Adipocyte (in vitro differentiated cells): ENCODE measurements at regions not wholly inside any gene's neighbourhood (a gene's known extent, or its start where the extent isn't known, plus 50 kb on each side); places are given as distances from the start of the nearest gene placed in this dataset.

Experiments used
- DNase-seq: peaks from one replicate; pipeline ENCODE4 v3.0.0-alpha.2; 2015; ENCODE audit warnings: low read depth
- H3K27me3 ChIP-seq: replicated peaks from 2 replicates; pipeline ENCODE4 v1.7.0; 2013; ENCODE audit warnings: mild to moderate bottlenecking, low read length, moderate library complexity; ENCODE audit not compliant: control insufficient read depth, insufficient read depth
- H3K36me3 ChIP-seq: 2 replicates; pipeline ENCODE4 v1.7.0; 2013; ENCODE audit warnings: low read length, mild to moderate bottlenecking, moderate library complexity; ENCODE audit not compliant: control insufficient read depth, insufficient read depth, severe bottlenecking
- H3K4me1 ChIP-seq: 2 replicates; pipeline ENCODE4 v1.7.0; 2013; ENCODE audit warnings: mild to moderate bottlenecking, low read length, moderate library complexity; ENCODE audit not compliant: control insufficient read depth, insufficient read depth
- H3K4me3 ChIP-seq: 2 replicates; pipeline ENCODE4 v1.7.0; 2013; ENCODE audit warnings: mild to moderate bottlenecking, low read length, moderate library complexity
- H3K9ac ChIP-seq: 2 replicates; pipeline ENCODE4 v1.7.0; 2013; ENCODE audit warnings: mild to moderate bottlenecking, low read length, moderate library complexity
- H3K9me3 ChIP-seq: 2 replicates; pipeline ENCODE4 v1.7.0; 2013; ENCODE audit warnings: mild to moderate bottlenecking, low read length, moderate library complexity; ENCODE audit not compliant: control insufficient read depth

DNA sequence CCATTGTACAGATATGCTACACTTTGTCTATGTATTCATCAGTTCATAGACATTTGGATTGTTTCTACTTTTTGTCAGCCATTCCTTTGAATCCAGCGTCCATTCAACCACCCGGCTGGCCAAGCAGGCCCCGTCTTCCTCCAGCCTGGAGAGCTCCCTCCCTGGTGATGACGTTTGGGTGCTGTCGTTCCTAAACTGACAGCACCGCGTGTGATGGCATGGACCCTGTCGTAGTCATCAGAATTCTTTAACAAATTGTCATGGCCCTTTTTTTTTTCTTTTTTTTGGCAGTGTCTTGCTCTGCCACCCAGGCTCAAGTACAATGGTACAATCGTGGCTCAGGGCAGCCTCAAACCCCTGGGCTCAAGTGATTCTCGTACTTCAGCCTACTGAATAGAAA, 138.6 kb upstream of the ERRFI1 start:
- H3K9ac ChIP-seq, result no peak overlapping the region
- DNase-seq, result no peak
- no peak overlapping the region for H3K4me3 ChIP-seq
- peaks cover 19% of the 10 kb centered on the region for H3K4me1 ChIP-seq
- no peaks in the 10 kb centered on the region for H3K36me3 ChIP-seq
- H3K9me3 ChIP-seq, result no peaks in the 10 kb centered on the region
- no peaks in the 10 kb centered on the region for H3K27me3 ChIP-seq

DNA sequence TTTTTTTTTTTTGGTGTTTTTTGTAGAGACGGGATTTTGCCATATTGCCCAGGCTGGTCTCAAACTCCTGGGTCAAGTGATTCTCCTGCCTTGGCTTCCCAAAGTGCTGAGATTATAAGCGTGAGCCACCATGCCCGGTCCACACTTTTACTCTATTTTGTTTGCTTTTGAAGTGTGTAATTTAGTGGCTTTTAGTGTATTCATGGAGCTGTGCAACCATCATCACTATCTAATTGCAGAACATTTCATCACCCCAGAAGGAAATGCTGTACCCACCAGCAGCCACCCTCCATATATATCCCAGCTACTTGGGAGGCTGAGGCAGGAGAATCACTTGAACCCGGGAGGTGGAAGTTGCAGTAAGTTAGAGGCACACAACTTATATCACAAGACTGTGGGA, 136.9 kb upstream of the ERRFI1 start:
- no peaks in the 10 kb centered on the region for H3K27me3 ChIP-seq
- H3K9ac ChIP-seq, result no peak overlapping the region
- H3K9me3 ChIP-seq, result no peaks in the 10 kb centered on the region
- DNase-seq, result no peak
- no peaks in the 10 kb centered on the region for H3K36me3 ChIP-seq
- no peak overlapping the region for H3K4me3 ChIP-seq
- H3K4me1 ChIP-seq, result peaks cover 12% of the 10 kb centered on the region

DNA sequence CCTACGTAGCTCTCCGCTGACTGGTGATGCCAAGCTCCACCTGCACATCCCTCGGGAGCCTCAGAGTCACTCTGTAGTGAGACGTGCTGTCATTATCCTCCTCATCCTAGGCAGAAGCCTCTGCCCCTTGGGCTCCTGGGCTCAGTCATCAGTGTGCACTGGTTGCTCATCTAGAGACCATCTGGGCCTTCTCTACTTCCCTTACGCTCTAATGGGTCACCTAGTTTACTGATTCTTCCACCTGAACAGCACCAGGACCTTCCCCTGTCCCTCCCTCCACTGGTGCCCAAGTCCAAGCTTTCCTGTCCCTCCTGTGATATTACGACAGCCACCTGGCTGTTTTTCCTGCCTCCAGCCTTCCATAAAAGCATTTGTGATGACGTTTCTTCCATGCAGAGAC, 136.1 kb upstream of the ERRFI1 start:
- Histone ChIP-seq H3K4me1 (peaks cover 12% of the 10 kb centered on the region), H3K9me3 (no peaks in the 10 kb centered on the region), H3K36me3 (no peaks in the 10 kb centered on the region), H3K4me3 (no peak overlapping the region), H3K9ac (no peak overlapping the region), H3K27me3 (no peaks in the 10 kb centered on the region)
- DNase-seq, result no peak

- DNase-seq, result no peak
- no peaks in the 10 kb centered on the region for H3K9me3 ChIP-seq
- no peak overlapping the region for H3K9ac ChIP-seq
- H3K4me1 ChIP-seq, result peaks cover 9% of the 10 kb centered on the region
- no peak overlapping the region for H3K4me3 ChIP-seq
- no peaks in the 10 kb centered on the region for H3K27me3 ChIP-seq
- no peaks in the 10 kb centered on the region for H3K36me3 ChIP-seq
Observed at GRCh38 chr1:8161546-8162105, 135.5 kb upstream of the ERRFI1 start.

- no peak overlapping the region for H3K4me3 ChIP-seq
Observed at GRCh38 chr1:8159470-8160024, 133.4 kb upstream of the ERRFI1 start.

DNA sequence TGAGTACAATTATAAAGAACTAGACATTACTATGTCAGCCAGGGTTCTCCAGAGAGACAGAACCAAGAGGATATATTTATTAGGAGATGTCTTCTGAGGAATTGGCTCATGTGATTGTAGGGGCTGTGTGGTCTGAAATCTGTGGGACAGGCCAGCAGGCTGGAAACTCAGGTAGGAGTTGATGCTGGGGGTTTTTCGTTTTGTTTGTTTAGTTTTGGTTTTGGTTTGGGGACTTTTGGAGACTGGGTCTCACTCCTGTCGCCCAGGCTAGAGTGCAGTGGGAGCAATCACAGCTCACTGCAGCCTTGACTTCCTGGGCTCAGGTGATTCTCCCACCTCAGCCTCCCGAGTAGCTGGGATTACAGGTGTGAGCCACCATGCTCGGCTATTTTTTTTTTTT, 132.9 kb upstream of the ERRFI1 start:
- Histone ChIP-seq H3K27me3 (no peaks in the 10 kb centered on the region), H3K36me3 (no peaks in the 10 kb centered on the region), H3K9me3 (no peaks in the 10 kb centered on the region), H3K4me3 (no peak overlapping the region), H3K4me1 (no peaks in the 10 kb centered on the region), H3K9ac (no peak overlapping the region)
- no peak for DNase-seq

More at GRCh38 chr1:8159470-8160024, 133.4 kb upstream of the ERRFI1 start:
- no peaks in the 10 kb centered on the region for H3K27me3 ChIP-seq
- no peaks in the 10 kb centered on the region for H3K4me1 ChIP-seq
- no peak for DNase-seq
- no peaks in the 10 kb centered on the region for H3K9me3 ChIP-seq
- no peak overlapping the region for H3K9ac ChIP-seq
- no peaks in the 10 kb centered on the region for H3K36me3 ChIP-seq

- Histone ChIP-seq H3K36me3 (no peaks in the 10 kb centered on the region), H3K27me3 (no peaks in the 10 kb centered on the region), H3K4me1 (no peaks in the 10 kb centered on the region), H3K4me3 (no peak overlapping the region), H3K9ac (no peak overlapping the region), H3K9me3 (no peaks in the 10 kb centered on the region)
- DNase-seq, result no peak
Observed at GRCh38 chr1:8157765-8158164, 131.7 kb upstream of the ERRFI1 start.

GRCh38 chr1:8155528-8156186, 129.5 kb upstream of the ERRFI1 start:
- H3K9me3 ChIP-seq, result no peaks in the 10 kb centered on the region
- H3K4me1 ChIP-seq, result no peaks in the 10 kb centered on the region
- no peaks in the 10 kb centered on the region for H3K27me3 ChIP-seq
- H3K36me3 ChIP-seq, result no peaks in the 10 kb centered on the region
- H3K9ac ChIP-seq, result no peak overlapping the region
- DNase-seq, result peak; percentile 30
- H3K4me3 ChIP-seq, result no peak overlapping the region

- no peaks in the 10 kb centered on the region for H3K9me3 ChIP-seq
- DNase-seq, result no peak
- H3K4me3 ChIP-seq, result no peak overlapping the region
- no peaks in the 10 kb centered on the region for H3K27me3 ChIP-seq
- no peaks in the 10 kb centered on the region for H3K4me1 ChIP-seq
- no peak overlapping the region for H3K9ac ChIP-seq
- H3K36me3 ChIP-seq, result no peaks in the 10 kb centered on the region
Observed at GRCh38 chr1:8154621-8155052, 128.5 kb upstream of the ERRFI1 start.

- H3K36me3 ChIP-seq, result no peaks in the 10 kb centered on the region
- no peaks in the 10 kb centered on the region for H3K27me3 ChIP-seq
- H3K9ac ChIP-seq, result no peak overlapping the region
- DNase-seq, result no peak
- H3K4me3 ChIP-seq, result no peak overlapping the region
- no peaks in the 10 kb centered on the region for H3K9me3 ChIP-seq
- no peaks in the 10 kb centered on the region for H3K4me1 ChIP-seq
Observed at GRCh38 chr1:8153961-8154360, 127.9 kb upstream of the ERRFI1 start.

GRCh38 chr1:8152731-8153702, 126.9 kb upstream of the ERRFI1 start:
- DNase-seq, result no peak
- Histone ChIP-seq H3K4me1 (no peaks in the 10 kb centered on the region), H3K4me3 (no peak overlapping the region)

More at GRCh38 chr1:8152731-8153702, 126.9 kb upstream of the ERRFI1 start:
- Histone ChIP-seq H3K9me3 (no peaks in the 10 kb centered on the region), H3K27me3 (no peaks in the 10 kb centered on the region), H3K36me3 (no peaks in the 10 kb centered on the region), H3K9ac (no peak overlapping the region)
